RWPE1 (cell line): ENCODE measurements at regions not wholly inside any gene's neighbourhood (a gene's known extent, or its start where the extent isn't known, plus 50 kb on each side); places are given as distances from the start of the nearest gene placed in this dataset.

ENCODE experiments used
- CTCF ChIA-PET: fragments of 350-600 bp; sonication (Branson Sonifier 250); formaldehyde crosslinking; extraction: SDS; loops from one replicate; lab custom pipeline; 2021; lab: Yijun Ruan, JAX
- POLR2A ChIA-PET: fragments of 400-600 bp; formaldehyde crosslinking; extraction: SDS; loops from one replicate; lab custom pipeline; 2020; ENCODE audit warnings: antibody characterized with exemption; ENCODE audit not compliant: low non-redundant PET; lab: Yijun Ruan, JAX
- DNase-seq: peaks from one replicate; pipeline ENCODE4 v3.0.0; 2012; ENCODE audit warnings: low spot score
- H3K27ac ChIP-seq: fragments of 450-650 bp; 2 replicates; pipeline ENCODE4 v1.5.1; 2017
- CTCF ChIP-seq: fragments of 450-650 bp; conservative IDR thresholded peaks from 2 replicates; pipeline ENCODE4 v1.5.1; 2017; ENCODE audit warnings: low read depth, mild to moderate bottlenecking

GRCh38 chr2:217568289-217568971, 434.4 kb downstream of the TNS1 start:
- no peak for TF ChIP-seq CTCF
- no peak for DNase-seq
- H3K27ac ChIP-seq = no peak overlapping the region
- CTCF ChIA-PET = no interaction called here
- POLR2A ChIA-PET = no interaction called here

GRCh38 chr2:217563565-217563964, 439.2 kb downstream of the TNS1 start:
- no peak for DNase-seq
- TF ChIP-seq CTCF = no peak
- CTCF ChIA-PET = interaction anchor here (0.6 to 0.7 kb wide), 2 partner anchors 208 to 498 kb away, joined by 3 read pairs; no protein-coding TSS in a partner anchor
- H3K27ac ChIP-seq = no peak overlapping the region
- POLR2A ChIA-PET = no interaction called here

GRCh38 chr2:217562871-217563480, 439.8 kb downstream of the TNS1 start:
- no peak for DNase-seq
- ChIA-PET POLR2A (no interaction called here), CTCF (interaction anchor here (0.6 kb wide), 1 partner anchor 207 kb away, joined by 3 read pairs; no protein-coding TSS in a partner anchor)
- TF ChIP-seq CTCF = no peak
- H3K27ac ChIP-seq = no peak overlapping the region

- no peak for DNase-seq
- ChIA-PET POLR2A (no interaction called here), CTCF (no interaction called here)
- no peak for TF ChIP-seq CTCF
- H3K27ac ChIP-seq = no peak overlapping the region
Measured at GRCh38 chr2:217559084-217559483, 443.7 kb downstream of the TNS1 start.

GRCh38 chr2:217555081-217555876, 447.5 kb downstream of the TNS1 start:
- no peak overlapping the region for H3K27ac ChIP-seq
- no peak for DNase-seq
- CTCF ChIA-PET = no interaction called here
- POLR2A ChIA-PET = no interaction called here
- TF ChIP-seq CTCF = no peak

- ChIA-PET POLR2A (no interaction called here), CTCF (no interaction called here)
- no peak for TF ChIP-seq CTCF
- DNase-seq = no peak
- H3K27ac ChIP-seq = no peak overlapping the region
Measured at GRCh38 chr2:217553679-217554078, 449.1 kb downstream of the TNS1 start.
